ENCODE measurements at regions not wholly inside any gene's neighbourhood (a gene's known extent, or its start where the extent isn't known, plus 50 kb on each side); places are given as distances from the start of the nearest gene placed in this dataset.

DNA sequence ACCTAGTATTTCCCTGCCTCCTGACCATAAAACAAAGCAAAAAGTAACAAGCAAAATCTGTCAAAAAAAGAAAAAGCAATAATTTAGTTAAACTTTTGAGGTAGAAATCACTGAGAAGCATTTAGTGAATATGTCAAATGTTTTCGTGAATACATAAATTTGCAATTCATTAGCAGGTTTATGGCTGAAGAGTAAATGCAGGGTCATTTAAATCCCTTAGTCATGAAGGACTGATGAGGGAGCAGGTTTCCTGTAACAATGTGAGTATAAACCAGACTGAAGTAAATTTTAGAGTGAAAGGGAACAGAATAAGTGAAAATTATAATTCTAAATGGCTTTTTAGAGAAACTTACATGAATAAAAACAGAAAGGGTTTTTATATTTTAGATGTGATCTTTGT is 313.5 kb upstream of the MANEA start:
- no peak for TF ChIP-seq CTCF (conservative IDR thresholded peaks at IDR 0.05; ENCODE audit: low read depth, low read length)
- TF ChIP-seq POLR2A (IDR thresholded peaks at IDR 0.05; ENCODE audit: low read depth, low read length), result no peak
- no peak for TF ChIP-seq MAZ (IDR thresholded peaks at IDR 0.05; ENCODE audit: borderline replicate concordance, low read depth, low read length)

All from IMR-90 (cell line).